ENCODE measurements at regions not wholly inside any gene's neighbourhood (a gene's known extent, or its start where the extent isn't known, plus 50 kb on each side); places are given as distances from the start of the nearest gene placed in this dataset.
A peak's percentile ranks its signal among the peaks of the same experiment; 100 is the strongest.

DNA sequence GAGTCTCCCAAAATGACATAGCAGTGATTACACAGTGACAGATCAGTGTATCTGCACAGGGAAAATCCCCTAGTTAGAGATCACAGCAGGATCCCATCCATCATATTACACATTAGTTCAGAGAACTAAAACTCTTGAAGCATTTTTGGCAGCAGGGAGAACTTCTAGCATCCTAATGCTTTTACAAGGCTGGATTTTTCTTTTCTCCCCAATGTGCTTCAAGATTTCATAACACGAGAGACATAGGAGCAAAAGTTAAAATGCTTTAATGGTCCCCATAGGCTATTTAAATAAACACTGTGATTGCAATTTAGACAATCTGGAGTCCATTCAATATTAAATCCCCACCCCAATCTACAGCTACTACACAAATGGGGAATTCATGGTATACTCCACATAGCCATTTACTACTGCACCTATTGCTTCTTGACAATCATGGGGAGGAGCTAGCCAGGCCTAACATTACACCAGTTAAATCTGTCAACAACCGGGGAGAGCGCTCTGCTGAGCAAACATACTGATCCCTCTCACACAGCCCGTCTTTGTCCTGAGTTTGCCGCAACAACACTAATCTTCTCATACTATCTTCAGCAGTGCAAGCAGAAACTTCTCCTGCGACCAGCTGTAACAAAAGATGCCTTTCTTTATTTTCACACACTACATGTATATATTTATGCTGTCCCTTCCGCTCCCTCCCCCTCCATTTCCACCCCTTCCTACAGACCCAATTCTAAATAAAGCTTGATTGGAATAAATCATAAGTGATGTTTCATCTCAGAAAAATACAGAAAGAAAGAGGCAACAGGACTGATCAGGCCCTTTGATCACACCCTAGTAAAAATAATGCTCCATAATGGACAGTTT, 120.3 kb upstream of the SOX5 start (continued):
- TF ChIP-seq CHD7 (IDR thresholded peaks at IDR 0.05; ENCODE audit: low read depth, low read length), result no peak
- TF ChIP-seq CBFA2T3 (IDR thresholded peaks at IDR 0.05), result peak; percentile 29
- TF ChIP-seq, protein P1, sequence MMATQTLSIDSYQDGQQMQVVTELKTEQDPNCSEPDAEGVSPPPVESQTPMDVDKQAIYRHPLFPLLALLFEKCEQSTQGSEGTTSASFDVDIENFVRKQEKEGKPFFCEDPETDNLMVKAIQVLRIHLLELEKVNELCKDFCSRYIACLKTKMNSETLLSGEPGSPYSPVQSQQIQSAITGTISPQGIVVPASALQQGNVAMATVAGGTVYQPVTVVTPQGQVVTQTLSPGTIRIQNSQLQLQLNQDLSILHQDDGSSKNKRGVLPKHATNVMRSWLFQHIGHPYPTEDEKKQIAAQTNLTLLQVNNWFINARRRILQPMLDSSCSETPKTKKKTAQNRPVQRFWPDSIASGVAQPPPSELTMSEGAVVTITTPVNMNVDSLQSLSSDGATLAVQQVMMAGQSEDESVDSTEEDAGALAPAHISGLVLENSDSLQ (IDR thresholded peaks at IDR 0.05), result 0 out of 2 replicates have a peak, but pooled peaks have one; percentile 19
- peak; percentile 95 for TF ChIP-seq MEIS2 (IDR thresholded peaks at IDR 0.05; ENCODE audit: partially characterized antibody)
- TF ChIP-seq CBFB (CRISPR knock-in tag; IDR thresholded peaks at IDR 0.05), result no peak
- TF ChIP-seq, protein P2, sequence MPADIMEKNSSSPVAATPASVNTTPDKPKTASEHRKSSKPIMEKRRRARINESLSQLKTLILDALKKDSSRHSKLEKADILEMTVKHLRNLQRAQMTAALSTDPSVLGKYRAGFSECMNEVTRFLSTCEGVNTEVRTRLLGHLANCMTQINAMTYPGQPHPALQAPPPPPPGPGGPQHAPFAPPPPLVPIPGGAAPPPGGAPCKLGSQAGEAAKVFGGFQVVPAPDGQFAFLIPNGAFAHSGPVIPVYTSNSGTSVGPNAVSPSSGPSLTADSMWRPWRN (IDR thresholded peaks at IDR 0.05; ENCODE audit: low read depth), result peak; percentile 36; the same call in 1 of the 2 replicates
- TF ChIP-seq, protein P3, sequence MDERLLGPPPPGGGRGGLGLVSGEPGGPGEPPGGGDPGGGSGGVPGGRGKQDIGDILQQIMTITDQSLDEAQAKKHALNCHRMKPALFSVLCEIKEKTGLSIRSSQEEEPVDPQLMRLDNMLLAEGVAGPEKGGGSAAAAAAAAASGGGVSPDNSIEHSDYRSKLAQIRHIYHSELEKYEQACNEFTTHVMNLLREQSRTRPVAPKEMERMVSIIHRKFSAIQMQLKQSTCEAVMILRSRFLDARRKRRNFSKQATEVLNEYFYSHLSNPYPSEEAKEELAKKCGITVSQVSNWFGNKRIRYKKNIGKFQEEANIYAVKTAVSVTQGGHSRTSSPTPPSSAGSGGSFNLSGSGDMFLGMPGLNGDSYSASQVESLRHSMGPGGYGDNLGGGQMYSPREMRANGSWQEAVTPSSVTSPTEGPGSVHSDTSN (CRISPR knock-in tag; IDR thresholded peaks at IDR 0.05; ENCODE audit: low read depth), result no peak
- TF ChIP-seq, protein P3 (tag; conservative IDR thresholded peaks at IDR 0.05; ENCODE audit: low read depth), result peak; percentile 83
- 0 out of 2 replicates have a peak, but pooled peaks have one; percentile 17 for TF ChIP-seq CTBP1 (IDR thresholded peaks at IDR 0.05; ENCODE audit: borderline replicate concordance)
- TF ChIP-seq RCOR1 (IDR thresholded peaks at IDR 0.05; ENCODE audit: borderline replicate concordance in 1 of 2, low read depth in 2 of 2, low read length in 2 of 2), result 0 out of 4 replicates have a peak, but pooled peaks of 1 of the 2 experiments have one; percentile 9
- peak; percentile 37 for TF ChIP-seq TCF3 (CRISPR knock-in tag; IDR thresholded peaks at IDR 0.05)
